OCI-LY3 (cell line): ENCODE measurements at regions not wholly inside any gene's neighbourhood (a gene's known extent, or its start where the extent isn't known, plus 50 kb on each side); places are given as distances from the start of the nearest gene placed in this dataset.

Experiments
- H2AFZ ChIP-seq: fragments of 200-600, 300-600 bp; shearing (Covaris generic); 2 replicates; pipeline ENCODE4 v1.6.0; 2014; ENCODE audit warnings: antibody characterized with exemption, low read depth, low read length
- H3K27ac ChIP-seq: fragments of 200-600, 300-600 bp; sonication (generic); 2 replicates; pipeline ENCODE4 v1.5.1; 2014; ENCODE audit warnings: mild to moderate bottlenecking, low read length, moderate library complexity, mixed read lengths
- H3K27me3 ChIP-seq: fragments of 200-600, 300-600 bp; sonication (generic); 2 replicates; pipeline ENCODE4 v1.6.1; 2014; ENCODE audit warnings: low read depth, low read length, mixed read lengths
- H3K36me3 ChIP-seq: fragments of 200-600, 300-600 bp; sonication (generic); replicated peaks from 2 replicates; pipeline ENCODE3; 2014; ENCODE audit warnings: low read depth, low read length, mixed read lengths
- H3K4me1 ChIP-seq: fragments of 300-600, 200-600 bp; sonication (generic); 2 replicates; pipeline ENCODE4 v1.6.1; 2014; ENCODE audit warnings: low read length, mixed read lengths
- H3K4me2 ChIP-seq: fragments of 200-600, 300-600 bp; sonication (generic); 2 replicates; pipeline ENCODE4 v1.6.1; 2014; ENCODE audit warnings: low read length, mixed read lengths
- H3K4me3 ChIP-seq: fragments of 300-600, 200-600 bp; sonication (generic); 2 replicates; pipeline ENCODE4 v1.5.1; 2014; ENCODE audit warnings: antibody characterized with exemption, mild to moderate bottlenecking, low read length, moderate library complexity
- H3K79me2 ChIP-seq: fragments of 300-600, 200-600 bp; shearing (Covaris generic); 2 replicates; pipeline ENCODE4 v1.6.1; 2014; ENCODE audit warnings: mild to moderate bottlenecking, low read length, mixed read lengths
- H3K9ac ChIP-seq: fragments of 300-600, 200-600 bp; shearing (Covaris generic); 2 replicates; pipeline ENCODE4 v1.6.0; 2014; ENCODE audit warnings: mild to moderate bottlenecking, low read length, moderate library complexity
- H3K9me3 ChIP-seq: fragments of 200-600, 300-600 bp; shearing (Covaris generic); 2 replicates; pipeline ENCODE4 v1.6.1; 2014; ENCODE audit warnings: low read length, mixed read lengths; ENCODE audit not compliant: insufficient read depth
- H4K20me1 ChIP-seq: fragments of 200-600, 300-600 bp; sonication (generic); 2 replicates; pipeline ENCODE4 v1.6.1; 2016; ENCODE audit warnings: low read length, mixed read lengths; ENCODE audit not compliant: insufficient read depth
- EZH2phosphoT487 ChIP-seq: fragments of 200-600 bp; shearing (Covaris generic); IDR thresholded peaks from 2 replicates; pipeline ENCODE4 v1.6.1; 2018; ENCODE audit warnings: antibody characterized with exemption, mixed run types, low read depth
- TF ChIP-seq, protein P1 (sequence below): fragments of 200-600, 300-600 bp; sonication (generic); IDR thresholded peaks from 2 replicates; pipeline ENCODE4 v1.5.1; 2014; ENCODE audit warnings: antibody characterized with exemption, low read length, low read depth

DNA sequence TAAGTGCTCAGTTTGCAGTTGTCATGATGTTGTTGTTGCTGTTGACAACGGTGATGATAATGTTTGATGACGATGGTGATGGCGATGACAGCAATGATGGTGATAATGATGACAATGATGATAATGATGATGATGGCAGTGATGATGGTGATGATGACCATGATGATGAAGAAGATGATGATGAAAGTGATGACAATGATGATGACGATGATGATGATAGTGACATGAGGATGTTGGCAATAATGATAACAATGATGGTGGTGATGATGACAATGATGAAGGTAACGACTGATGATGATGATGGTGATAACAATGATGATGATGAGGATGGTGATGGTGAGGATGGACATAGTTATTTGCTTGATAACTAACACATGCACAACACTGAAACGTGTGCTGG, 778.5 kb downstream of the VRK1 start:
- TF ChIP-seq, protein P1, sequence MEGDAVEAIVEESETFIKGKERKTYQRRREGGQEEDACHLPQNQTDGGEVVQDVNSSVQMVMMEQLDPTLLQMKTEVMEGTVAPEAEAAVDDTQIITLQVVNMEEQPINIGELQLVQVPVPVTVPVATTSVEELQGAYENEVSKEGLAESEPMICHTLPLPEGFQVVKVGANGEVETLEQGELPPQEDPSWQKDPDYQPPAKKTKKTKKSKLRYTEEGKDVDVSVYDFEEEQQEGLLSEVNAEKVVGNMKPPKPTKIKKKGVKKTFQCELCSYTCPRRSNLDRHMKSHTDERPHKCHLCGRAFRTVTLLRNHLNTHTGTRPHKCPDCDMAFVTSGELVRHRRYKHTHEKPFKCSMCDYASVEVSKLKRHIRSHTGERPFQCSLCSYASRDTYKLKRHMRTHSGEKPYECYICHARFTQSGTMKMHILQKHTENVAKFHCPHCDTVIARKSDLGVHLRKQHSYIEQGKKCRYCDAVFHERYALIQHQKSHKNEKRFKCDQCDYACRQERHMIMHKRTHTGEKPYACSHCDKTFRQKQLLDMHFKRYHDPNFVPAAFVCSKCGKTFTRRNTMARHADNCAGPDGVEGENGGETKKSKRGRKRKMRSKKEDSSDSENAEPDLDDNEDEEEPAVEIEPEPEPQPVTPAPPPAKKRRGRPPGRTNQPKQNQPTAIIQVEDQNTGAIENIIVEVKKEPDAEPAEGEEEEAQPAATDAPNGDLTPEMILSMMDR: no peak
- no peak for TF ChIP-seq EZH2phosphoT487
- H3K4me2 ChIP-seq: no peak overlapping the region
- H2AFZ ChIP-seq: no peak overlapping the region
- no peaks in the 10 kb centered on the region for H3K79me2 ChIP-seq
- no peaks in the 10 kb centered on the region for H3K36me3 ChIP-seq
- no peak overlapping the region for H3K27ac ChIP-seq
- peaks cover 5% of the 10 kb centered on the region for H3K27me3 ChIP-seq
- no peaks in the 10 kb centered on the region for H3K4me1 ChIP-seq
- no peak overlapping the region for H3K4me3 ChIP-seq
- H3K9me3 ChIP-seq: no peaks in the 10 kb centered on the region
- H3K9ac ChIP-seq: no peak overlapping the region
- no peaks in the 10 kb centered on the region for H4K20me1 ChIP-seq

GRCh38 chr14:97578982-97579548, 781.9 kb downstream of the VRK1 start:
- no peaks in the 10 kb centered on the region for H3K27me3 ChIP-seq
- H3K4me2 ChIP-seq: no peak overlapping the region
- H3K9ac ChIP-seq: no peak overlapping the region
- no peaks in the 10 kb centered on the region for H3K79me2 ChIP-seq
- no peaks in the 10 kb centered on the region for H3K9me3 ChIP-seq
- no peak overlapping the region for H3K4me3 ChIP-seq
- no peak overlapping the region for H2AFZ ChIP-seq
- H3K4me1 ChIP-seq: no peaks in the 10 kb centered on the region
- H3K27ac ChIP-seq: no peak overlapping the region
- no peak for TF ChIP-seq EZH2phosphoT487
- TF ChIP-seq, protein P1: no peak
- H3K36me3 ChIP-seq: no peaks in the 10 kb centered on the region
- no peaks in the 10 kb centered on the region for H4K20me1 ChIP-seq

DNA sequence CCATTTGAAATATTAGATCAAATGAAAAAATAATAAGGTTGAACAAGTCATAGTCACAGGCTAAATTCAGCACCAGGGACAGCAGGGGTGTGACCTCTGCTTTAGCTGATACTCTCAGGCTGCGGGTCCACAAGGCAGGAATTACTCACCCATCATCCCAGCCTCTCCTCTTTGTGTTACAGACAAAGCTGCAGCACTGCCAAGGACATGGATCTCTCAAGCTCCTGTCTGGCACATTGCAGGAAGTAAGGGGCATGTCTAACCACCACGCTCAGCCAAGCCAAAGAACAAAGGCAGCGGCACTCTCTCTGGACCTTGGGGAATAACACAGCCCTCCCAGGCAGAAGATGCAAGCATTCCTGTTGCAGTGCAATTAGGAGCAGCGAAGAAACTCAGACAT, 783.8 kb downstream of the VRK1 start:
- no peak for TF ChIP-seq EZH2phosphoT487
- TF ChIP-seq, protein P1: no peak
- Histone ChIP-seq H3K4me1 (no peaks in the 10 kb centered on the region), H4K20me1 (no peaks in the 10 kb centered on the region), H3K27ac (no peak overlapping the region), H3K9ac (no peak overlapping the region), H3K27me3 (no peaks in the 10 kb centered on the region), H3K9me3 (no peaks in the 10 kb centered on the region), H3K36me3 (no peaks in the 10 kb centered on the region), H2AFZ (no peak overlapping the region), H3K4me2 (no peak overlapping the region), H3K79me2 (no peaks in the 10 kb centered on the region), H3K4me3 (no peak overlapping the region)

DNA sequence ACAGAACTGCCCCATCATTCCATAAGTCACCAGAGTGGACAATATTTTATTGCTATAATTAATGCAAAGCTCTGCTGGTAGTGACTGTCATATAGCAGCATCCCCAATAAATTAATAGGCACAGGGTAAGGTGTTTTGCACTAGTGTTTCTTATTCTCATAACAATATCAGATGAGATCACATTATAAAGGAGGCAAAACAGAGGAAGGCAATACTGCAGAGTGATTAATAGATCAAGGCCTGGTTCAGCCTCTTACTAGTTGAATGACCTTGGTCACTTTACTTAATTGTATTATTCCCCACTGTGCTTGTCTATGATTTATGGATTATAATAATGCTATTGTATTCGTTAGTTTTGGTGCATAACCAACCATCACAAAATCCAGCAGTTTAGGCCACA, 784.8 kb downstream of the VRK1 start:
- no peak overlapping the region for H3K27ac ChIP-seq
- no peak overlapping the region for H3K4me3 ChIP-seq
- no peak overlapping the region for H3K4me2 ChIP-seq
- no peak overlapping the region for H2AFZ ChIP-seq
- no peaks in the 10 kb centered on the region for H3K4me1 ChIP-seq
- no peaks in the 10 kb centered on the region for H3K79me2 ChIP-seq
- TF ChIP-seq, protein P1: no peak
- TF ChIP-seq EZH2phosphoT487: no peak
- H3K27me3 ChIP-seq: no peaks in the 10 kb centered on the region
- no peaks in the 10 kb centered on the region for H3K36me3 ChIP-seq
- H3K9ac ChIP-seq: no peak overlapping the region
- no peaks in the 10 kb centered on the region for H4K20me1 ChIP-seq
- no peaks in the 10 kb centered on the region for H3K9me3 ChIP-seq
